Cerebellar nuclear complex (tissue), 1 donor: ENCODE measurements at regions not wholly inside any gene's neighbourhood (a gene's known extent, or its start where the extent isn't known, plus 50 kb on each side); places are given as distances from the start of the nearest gene placed in this dataset.

Source experiments
- DNase-seq, 2 experiments: peaks; one replicate each; lab custom pipeline; 2025; lab: John Stamatoyannopoulos, UW

DNA sequence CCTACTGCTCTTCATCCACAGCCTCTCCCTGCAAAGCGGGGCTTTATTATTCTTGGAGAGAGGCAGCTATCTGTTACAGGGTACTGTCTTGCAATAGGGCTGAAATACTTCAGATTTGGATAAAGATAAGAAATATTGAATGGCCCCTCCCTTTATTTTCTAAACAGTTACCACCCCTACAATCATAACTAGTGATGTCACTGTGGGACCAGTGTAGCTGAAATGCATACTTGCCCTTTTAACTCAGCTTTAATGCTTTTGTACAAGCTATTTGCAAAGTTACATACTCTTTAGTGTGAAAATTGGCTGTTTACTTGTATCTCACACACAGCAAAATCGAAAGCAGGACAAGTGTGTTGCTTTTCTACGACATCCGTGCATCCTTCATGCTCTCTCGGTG, 261.7 kb upstream of the GATB start:
- no peak for DNase-seq

DNA sequence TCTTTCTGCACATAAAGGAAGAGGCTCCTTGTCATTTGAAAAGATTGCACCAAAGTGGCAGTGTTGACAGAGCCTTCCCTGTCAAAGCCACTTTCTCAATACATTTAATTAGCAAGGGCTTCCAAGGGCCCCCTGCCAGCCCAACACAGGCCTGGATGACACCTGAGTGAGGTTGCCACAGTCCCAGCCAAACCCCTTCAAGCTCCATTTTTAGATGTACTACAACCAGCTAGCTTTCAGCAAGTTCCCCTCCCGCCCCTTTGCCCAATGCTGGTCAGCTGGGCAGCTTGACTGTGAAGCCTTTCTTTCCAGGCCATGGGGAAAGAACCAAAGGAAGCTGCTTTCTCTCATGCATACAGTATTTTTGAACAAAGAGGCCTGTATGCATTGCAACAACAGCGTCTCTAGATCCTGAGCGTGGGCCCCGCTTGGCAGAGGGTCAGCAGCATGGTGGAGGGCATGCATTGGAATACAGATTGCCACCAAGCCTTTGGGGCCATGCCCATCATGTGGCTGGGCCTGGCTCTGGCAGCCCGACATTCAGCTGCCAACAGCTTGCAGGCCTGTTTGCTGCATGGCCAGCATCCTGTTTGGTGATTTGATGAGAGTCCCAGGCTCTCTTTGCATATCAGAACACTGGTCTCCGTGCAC, 261.1 kb upstream of the GATB start:
- no peak for DNase-seq

DNA sequence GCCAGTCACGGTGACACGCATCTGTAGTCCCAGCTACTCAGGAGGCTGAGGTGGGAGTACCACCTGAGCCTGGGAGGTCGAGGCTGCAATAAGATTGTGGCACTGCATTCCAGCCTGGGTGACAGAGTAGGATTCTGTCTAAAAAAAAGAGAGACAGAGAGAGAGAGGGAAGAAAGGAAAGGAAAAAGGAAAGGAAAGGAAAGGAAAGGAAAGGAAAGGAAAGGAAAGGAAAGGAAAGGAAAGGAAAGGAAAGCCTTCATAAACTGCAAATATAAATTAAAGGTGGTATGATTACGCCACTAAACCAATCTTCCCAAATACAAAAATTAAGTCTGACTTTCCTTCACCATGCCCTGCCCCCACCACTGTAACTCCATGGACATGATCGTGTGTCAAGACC, 259.3 kb upstream of the GATB start:
- DNase-seq = no peak

DNA sequence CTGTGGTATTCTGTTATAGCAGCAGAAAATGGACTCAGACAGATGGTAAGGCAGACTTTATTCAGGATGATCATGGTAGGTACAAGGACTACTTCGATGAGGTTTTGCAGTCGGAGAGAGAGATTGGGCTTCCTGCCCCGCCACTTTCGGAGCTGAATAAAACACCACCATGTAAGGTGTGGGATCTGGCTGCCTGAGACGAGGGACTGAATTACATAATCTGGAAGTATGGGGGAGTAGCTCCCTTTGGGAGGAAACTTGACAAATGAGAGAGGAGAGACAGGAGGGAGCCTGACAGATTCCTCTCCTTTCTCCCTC, 255.5 kb upstream of the GATB start:
- no peak for DNase-seq

DNA sequence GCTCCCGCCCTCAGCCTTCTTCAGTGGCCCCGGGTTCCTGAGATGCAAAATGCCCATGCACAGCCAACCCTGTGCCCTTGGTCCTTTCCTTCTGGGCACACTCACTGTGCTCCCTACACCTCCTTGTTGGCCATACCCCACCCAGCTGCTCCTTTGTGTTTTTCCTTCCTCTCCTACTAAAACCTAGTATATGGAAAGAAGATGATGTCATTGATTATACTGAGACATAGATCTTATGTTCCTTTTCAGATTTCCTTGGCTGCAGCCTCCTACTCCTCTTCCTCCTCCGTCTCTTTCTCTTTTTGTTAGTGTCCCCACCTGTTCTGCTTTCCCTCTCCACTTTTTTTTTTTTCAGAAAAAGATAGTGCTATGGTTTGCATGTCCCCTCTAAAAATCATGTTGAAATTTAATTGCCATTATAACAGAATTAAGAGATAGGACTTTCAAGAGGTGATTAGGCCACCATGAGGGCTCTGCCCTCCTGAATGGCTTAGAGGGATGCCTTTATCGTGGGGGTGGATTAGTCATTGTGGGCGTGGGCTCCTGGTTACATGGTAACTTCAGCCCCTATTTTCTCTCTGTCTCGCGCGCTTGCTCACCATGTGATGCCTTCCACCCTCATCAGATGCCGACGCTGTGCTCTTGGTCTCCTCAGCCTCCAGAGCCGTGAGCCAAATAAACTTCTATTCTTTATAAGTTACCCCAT, 254.9 kb upstream of the GATB start:
- no peak for DNase-seq

DNA sequence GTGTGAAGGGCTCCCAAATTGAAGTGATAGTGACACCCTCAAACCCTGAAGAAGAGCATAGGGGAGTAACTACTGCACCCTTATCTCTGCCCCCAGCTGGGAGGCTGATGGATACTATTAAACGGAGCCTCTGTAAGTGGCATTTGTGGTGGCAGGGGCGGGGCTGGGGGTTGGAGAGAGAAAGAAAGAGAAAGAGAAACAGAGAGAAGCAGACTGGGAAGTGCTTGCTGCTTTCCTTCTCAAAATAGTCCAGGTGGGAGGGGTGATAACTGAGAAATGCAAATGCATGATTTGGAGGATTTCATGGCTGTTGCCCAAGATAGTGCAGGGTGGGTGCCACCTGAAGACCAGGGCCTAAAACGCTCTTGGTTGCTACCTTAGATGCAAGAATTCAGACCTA, 253.5 kb upstream of the GATB start:
- DNase-seq = no peak

DNA sequence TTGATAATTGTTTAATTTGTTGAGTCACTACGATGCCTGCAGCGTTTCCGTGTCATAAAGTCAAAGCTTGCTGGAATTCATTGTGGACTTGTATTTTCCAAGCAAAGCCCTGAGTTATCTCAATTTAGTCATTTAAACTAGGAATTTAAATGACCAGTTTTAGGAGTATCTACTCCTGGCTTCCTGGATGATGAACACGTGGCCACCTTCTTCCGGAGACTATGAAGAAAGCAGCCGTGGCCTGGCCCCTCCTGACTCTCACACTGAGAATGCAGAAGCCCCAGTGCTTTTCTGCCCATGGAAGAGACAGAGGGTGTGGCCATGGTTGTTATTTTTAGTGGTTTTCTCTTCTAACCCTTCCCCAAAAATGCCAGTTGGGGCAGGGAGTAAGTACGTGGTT, 250.7 kb upstream of the GATB start:
- no peak for DNase-seq

DNA sequence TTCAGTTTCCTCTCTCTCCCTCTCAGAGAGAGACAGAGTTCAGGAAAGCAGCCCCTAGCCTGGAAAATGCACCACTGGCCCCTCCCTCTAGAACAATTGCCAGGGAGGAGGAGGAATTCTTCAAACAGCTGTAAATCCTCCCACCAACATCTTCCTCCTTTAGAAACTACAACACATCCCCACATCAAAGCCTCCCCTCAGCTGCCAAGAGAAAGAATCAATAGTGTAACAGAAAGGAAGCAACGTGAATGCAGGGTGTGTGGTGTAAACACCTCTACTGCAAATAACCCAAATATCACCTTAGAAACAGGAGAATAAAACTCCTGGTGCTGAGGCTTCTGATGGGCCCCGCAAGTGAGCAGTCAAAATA, 249.9 kb upstream of the GATB start:
- DNase-seq = no peak

DNA sequence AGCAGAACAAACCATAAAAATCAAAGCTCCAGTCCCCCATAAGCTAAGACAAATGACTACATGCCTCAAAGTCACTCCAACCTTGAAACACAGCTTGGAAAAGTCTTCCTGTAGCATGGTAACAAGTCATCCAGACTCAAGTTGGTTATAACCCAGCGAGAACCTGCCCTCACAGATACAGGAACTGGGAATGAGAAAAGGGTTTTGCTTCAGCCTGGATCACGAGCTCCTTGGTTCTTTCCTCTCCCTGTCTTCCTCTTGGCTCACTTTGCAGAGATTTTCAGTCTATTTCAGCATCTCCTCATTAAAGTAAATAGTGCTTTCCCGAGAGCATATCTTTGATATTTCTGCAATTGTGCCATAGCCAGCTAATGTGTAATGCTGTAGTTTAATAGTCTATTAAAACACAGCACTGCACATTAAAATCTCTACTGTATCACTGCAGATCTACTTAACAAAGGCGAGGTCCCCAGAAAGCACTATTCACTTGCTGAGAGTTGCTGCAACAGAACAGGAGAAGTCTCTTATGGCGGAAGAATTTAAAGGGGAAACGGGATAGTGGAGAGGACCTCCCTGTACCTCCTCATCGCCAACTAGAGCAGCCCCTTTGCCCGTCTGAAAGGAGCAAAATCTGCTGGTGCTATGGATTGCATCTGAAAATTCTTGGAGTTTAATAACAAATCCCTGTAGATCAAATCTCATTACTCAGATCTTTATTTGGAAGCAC, 249.3 kb upstream of the GATB start:
- DNase-seq = no peak

DNA sequence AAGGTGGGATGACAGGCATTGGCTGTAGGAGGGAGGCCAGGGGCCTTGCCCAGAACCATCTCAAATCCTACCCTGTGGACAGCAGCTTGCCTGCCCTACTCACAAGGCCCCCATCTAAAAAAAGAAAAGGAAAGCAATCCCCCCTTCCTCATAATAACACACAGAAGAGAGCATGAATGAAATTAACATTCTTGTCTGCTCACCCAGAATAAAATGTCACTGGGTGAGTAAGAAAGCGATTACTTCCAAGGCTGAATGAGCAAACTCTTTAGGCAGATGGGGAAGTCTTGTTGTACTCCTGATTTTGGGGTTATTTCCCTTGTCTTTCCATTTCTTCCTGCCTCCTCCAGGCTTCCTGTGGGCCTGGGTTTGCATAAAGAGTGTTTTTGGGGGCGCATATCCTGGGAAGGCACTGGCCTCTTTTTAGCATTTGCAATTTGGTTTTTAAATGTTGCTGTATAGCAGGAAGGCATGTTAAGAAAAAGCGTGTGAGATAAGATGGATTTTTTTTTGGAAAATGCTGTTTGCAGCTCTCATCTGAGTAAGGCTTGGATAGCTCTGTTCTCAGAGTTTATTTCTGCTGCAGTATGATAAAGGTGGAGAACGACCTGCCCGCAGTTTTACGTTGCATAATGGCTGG, 248.3 kb upstream of the GATB start:
- DNase-seq = no peak

DNA sequence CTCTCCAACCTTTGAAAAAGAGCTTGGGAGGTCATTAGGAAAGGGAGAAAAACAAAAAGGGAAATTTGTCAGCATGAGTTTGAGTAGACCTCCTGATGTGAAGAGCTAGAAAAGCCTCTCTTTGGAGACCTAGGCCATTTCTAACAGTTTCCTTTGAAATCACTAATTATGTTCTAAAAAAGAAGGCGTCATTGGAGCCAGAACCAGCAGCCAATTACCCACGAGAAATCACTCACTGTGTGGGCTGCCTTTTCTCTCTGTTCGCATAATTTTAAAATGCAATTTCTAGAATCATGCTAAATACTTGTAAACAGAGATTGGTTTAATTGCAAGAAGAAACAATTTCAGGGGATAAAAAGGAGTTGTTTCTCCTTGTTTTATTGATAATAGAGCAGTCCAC, 246.3 kb upstream of the GATB start:
- DNase-seq = no peak

DNA sequence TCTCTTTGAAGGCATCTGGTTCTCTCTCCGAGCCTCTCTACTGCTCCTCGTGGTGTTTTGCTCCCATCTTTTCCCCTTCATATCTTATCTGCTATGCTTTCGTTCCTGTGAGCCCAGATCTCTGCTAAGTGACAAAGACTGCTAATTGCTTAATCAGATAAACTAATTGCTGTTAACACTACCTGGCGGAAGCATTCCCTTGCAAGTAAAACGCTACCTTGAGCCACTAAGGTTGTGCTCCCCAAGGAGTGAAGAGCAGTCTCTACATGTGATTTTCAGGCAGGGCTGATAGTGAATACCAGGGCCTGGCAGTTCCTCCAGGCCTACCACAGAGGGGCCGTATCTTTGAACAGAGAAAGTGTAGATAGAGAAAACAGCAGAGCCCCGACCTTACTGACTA, 244.0 kb upstream of the GATB start:
- DNase-seq = no peak

DNA sequence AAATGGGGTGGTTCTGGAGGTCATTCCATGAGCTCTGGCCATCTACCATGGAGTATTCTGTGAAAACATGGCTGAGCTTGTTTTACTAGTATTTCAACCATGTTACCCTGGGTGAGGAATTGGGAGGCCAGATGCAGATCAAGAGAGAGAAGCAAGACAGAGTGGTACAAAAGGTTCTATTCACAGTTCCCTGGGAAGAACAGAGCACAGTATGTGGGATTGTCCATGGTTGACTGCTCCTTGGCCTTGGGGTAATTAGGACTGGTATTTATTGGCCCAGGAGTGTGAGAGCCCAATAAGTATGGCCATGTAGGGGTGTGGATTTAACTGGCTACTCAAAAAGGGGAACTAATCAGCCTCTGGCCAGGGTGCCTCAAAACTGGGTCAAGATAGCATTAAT, 239.7 kb upstream of the GATB start:
- DNase-seq = no peak

DNA sequence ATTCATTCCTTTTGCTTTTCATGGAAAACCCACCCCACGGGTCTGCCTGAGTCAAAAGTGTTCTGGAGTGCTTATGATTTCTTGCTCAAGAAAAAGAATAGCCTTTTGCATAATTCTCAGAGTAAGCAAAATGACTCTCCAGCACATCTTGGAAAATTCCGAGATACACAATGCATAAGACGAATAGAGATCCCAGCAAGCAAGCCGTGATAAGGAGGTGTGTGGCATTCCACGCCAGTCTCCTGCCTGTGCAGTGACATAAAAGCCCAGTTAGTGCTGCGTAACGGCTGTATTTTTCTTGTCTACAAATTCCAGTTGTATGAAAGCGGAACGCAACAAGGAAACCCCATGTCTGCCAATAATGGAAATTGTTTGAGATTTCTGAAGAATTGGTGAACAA, 237.9 kb upstream of the GATB start:
- no peak for DNase-seq

DNA sequence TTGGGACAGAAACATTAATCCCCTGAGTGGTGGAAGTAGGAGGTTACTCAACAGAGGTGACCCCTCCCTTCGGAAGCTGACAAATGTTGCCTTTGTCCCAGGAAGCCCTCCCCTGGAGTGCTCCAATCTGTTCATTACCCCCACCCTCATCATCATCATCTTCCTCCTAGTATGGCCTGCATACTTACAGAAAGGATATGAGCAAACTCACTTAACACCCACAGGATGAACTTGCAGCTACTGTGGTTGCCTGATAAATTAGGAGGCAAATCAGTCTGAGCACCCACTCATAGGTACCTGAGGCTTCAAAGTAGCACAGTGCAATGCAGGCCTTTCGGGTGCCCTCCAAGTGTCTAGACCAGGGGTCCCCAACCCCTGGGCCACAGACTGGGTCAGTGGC, 236.7 kb upstream of the GATB start:
- no peak for DNase-seq

DNA sequence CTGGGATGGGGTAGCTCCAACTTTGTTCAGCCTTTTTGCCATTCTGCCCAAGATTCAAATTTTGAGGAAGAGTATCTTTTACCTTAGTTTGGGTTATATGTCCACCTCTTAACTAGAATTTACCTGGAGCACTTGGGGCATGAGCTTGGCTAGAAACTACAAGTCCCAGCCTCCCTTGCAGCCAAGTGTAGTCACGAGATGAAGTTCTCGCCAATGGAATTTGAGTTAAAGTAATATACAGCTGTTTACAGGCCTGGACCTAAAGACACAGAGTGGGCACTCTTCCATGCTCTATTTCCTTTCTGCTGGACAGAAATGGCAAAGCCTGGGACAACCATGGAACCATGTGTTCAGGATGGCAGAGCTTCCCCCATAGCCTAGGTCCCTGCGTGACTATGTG, 233.6 kb upstream of the GATB start:
- no peak for DNase-seq

DNA sequence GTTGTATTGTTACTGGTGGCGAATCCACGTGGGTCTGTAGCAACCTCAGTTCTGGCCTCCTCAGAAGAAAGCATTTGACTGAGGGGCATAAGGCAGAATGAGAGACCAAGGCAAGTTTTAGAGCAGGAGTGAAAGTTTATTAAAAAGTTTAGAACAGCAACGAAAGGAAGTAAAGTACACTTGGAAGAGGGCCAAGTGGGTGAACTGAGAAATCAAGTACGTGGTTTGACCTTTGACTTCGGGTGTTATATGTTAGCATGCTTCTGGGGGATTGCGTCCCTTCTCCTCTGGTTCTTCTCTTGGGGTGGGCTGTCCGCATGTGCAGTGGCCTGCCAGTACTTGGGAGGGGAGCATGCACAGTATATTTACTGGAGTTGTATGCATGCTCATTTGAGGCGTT, 232.7 kb upstream of the GATB start:
- DNase-seq = no peak

DNA sequence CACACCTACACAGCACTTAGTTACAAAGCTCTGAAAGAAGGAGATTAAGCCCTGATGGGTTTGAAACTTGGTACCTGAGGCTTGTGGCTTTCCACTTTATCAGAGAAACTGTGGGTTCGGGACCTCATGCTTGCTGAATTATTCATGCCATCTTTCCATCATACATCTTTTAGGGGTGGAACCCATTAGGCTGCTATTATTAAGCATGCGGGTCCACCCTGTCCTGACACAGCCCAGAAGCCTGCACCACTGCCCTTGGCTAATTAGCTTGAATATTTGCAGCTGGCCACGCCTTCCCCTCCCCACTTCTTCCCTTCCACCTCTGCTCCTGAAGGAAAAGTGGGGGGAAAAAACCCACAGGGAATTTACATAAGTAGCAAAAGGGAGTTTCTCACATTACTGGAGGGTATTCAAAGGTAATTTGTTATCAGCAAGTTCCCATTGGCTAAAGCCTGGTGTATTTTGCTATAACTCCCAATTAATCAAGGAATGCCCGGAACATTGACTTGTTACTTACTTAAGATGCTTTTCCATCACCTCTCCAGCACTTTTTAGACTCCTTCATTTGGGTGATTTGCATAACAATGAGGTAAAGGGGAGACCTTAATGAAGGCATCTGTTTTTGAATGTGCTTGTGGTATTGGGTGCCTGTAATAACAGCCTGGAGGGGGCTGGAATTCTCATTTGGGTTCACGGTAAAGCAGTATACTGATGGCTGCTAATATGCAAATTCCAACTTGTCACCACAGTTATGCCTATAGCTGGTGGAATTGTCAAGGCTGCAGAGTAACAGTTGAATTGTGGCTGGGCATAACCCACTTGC, 231.7 kb upstream of the GATB start:
- no peak for DNase-seq

DNA sequence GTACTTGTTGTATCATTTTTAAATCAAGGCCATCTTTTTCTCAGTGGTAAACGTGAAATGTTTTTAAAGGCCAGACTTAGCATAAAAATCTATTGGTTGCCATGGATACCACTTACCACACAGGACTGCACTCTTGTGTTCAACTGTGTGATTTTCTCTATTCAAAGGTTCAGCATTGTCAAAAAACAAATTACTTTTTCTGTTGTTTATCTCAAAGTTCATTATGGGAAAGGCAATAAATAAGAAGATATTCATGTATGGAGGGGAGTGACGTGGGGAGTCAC, 231.0 kb upstream of the GATB start:
- no peak for DNase-seq

DNA sequence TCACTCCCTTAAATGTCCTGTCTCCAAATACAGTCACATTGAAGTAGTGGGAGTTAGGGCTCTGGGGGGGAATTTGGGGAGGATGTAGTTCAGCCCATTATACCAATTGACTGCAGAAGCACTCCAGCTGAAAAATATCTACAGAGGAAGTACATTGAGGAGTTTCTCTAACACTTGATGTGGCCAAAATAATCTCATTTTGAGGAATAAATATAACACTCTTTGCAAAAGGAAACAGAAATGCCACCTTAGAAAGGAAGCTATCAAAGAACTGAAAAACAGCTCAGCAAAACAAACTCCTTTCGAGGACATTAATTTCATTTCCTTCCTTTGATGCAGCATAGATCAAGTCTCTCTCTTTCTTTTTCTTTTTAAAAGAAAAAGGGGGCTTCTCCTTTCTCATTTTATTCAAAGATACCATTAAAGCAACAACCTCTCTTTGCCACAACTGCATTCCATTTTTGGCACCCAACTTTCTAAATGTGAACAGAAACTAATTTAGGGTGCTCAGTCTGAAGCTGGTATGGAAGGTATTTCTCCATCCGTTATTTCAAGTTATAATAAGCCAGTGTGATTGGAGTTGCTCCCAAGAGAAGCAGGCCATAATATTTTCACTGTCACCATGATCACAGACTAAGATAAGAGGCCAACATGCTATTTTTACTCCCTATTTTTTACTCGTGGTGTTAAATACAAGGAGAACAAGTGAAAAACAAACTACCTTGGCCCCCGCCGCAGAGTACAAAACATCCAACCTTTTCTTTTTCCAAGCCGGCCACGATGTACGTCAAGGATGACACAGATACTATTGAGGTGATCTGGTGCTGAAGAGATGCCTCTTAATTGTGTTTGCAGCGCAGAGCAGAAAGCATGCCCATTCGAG, 230.4 kb upstream of the GATB start:
- no peak for DNase-seq

DNA sequence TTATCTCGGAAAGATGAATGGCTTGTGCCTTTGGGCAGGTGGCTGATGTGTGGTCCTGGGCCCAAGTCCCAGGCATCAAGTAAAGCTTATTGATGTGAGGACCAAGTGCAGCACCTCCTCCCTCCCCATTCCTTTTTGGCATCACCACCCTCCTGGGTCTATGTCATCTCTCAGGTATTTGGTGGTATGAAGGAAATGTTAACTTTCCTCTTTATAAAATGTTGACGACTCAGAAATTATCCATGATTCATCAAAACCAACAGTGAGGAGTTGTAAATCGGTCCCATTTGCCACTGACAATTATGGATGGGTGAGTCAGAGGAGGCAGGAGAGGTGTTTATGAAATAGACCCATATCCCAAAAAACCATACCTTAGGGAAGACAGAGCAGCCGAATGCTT, 229.4 kb upstream of the GATB start:
- DNase-seq = no peak

DNA sequence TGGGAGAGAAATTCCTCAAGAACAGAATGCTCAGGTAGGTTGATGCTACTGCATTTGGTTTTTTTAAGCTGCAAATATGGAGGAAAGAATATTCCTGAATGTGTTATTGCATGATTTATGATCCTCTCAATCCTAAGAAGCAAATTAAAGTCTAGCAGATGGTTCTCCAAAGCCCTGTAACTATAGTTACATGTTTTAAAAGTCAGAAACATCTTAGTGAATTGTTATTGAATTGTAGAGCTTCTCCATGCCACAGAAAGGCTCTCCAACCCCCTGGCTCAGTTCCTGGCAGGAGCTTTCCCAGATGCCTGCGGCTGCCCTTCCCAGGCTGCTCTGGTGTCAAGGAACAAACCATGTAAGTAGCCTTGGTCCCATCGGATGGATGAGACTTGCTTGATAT, 227.8 kb upstream of the GATB start:
- DNase-seq = no peak
